GM23338 (cell line): ENCODE measurements at regions not wholly inside any gene's neighbourhood (a gene's known extent, or its start where the extent isn't known, plus 50 kb on each side); places are given as distances from the start of the nearest gene placed in this dataset.

Experiments
- CREB1 ChIP-seq: fragments of 250-450 bp; sonication (Bioruptor Pico); IDR thresholded peaks from 2 replicates; pipeline ENCODE4 v1.5.0; 2020; ENCODE audit warnings: low read depth, mild to moderate bottlenecking, moderate library complexity
- EZH2 ChIP-seq: fragments of 200-600 bp; sonication (generic); IDR thresholded peaks from one replicate; pipeline ENCODE4 v1.8.0; 2017; ENCODE audit warnings: antibody characterized with exemption, mild to moderate bottlenecking, low read depth; ENCODE audit not compliant: unreplicated experiment
- EZH2phosphoT487 ChIP-seq: fragments of 200-600 bp; sonication (generic); IDR thresholded peaks from one replicate; pipeline ENCODE4 v1.8.1; 2018; ENCODE audit warnings: antibody characterized with exemption; ENCODE audit not compliant: unreplicated experiment
- JUNB ChIP-seq: IDR thresholded peaks from one replicate; pipeline ENCODE4 v1.6.1; 2016; ENCODE audit warnings: antibody characterized with exemption; ENCODE audit not compliant: unreplicated experiment
- NANOG ChIP-seq: IDR thresholded peaks from 2 replicates; pipeline ENCODE4 v1.6.1; 2016; ENCODE audit warnings: antibody characterized with exemption, borderline replicate concordance
- POLR2AphosphoS5 ChIP-seq: IDR thresholded peaks from 2 replicates; pipeline ENCODE4 v1.6.1; 2016; ENCODE audit warnings: antibody characterized with exemption, low read depth
- STAT1 ChIP-seq: IDR thresholded peaks from one replicate; pipeline ENCODE4 v1.6.1; 2016; ENCODE audit warnings: antibody characterized with exemption; ENCODE audit not compliant: unreplicated experiment
- ZNF114 ChIP-seq: fragments of 250-450 bp; sonication (Bioruptor Pico); IDR thresholded peaks from 2 replicates; pipeline ENCODE4 v1.5.0; 2020; ENCODE audit warnings: mild to moderate bottlenecking, moderate library complexity
- ZNF331 ChIP-seq: fragments of 250-450 bp; sonication (Bioruptor Pico); IDR thresholded peaks from 2 replicates; pipeline ENCODE4 v1.5.0; 2020; ENCODE audit warnings: low read depth, mild to moderate bottlenecking, moderate library complexity
- TF ChIP-seq, protein P1 (sequence below): fragments of 250-450 bp; sonication (Bioruptor Pico); IDR thresholded peaks from 2 replicates; pipeline ENCODE4 v1.5.0; 2020; ENCODE audit warnings: mild to moderate bottlenecking, moderate library complexity
- TF ChIP-seq, protein P2 (sequence below): IDR thresholded peaks from one replicate; pipeline ENCODE4 v1.6.1; 2018; ENCODE audit warnings: antibody characterized with exemption; ENCODE audit not compliant: unreplicated experiment
- TF ChIP-seq, protein P3 (sequence below), 2 experiments: fragments of 200-600 bp in 1 of 2; sonication (generic) in 1 of 2; conservative IDR thresholded peaks; 2 replicates each; pipeline versions ENCODE4 v1.5.1 to v1.6.1; 2016 to 2017; ENCODE audit warnings: antibody characterized with exemption in 2 of 2, low read depth in 2 of 2, mild to moderate bottlenecking in 2 of 2, moderate library complexity in 1 of 2

DNA sequence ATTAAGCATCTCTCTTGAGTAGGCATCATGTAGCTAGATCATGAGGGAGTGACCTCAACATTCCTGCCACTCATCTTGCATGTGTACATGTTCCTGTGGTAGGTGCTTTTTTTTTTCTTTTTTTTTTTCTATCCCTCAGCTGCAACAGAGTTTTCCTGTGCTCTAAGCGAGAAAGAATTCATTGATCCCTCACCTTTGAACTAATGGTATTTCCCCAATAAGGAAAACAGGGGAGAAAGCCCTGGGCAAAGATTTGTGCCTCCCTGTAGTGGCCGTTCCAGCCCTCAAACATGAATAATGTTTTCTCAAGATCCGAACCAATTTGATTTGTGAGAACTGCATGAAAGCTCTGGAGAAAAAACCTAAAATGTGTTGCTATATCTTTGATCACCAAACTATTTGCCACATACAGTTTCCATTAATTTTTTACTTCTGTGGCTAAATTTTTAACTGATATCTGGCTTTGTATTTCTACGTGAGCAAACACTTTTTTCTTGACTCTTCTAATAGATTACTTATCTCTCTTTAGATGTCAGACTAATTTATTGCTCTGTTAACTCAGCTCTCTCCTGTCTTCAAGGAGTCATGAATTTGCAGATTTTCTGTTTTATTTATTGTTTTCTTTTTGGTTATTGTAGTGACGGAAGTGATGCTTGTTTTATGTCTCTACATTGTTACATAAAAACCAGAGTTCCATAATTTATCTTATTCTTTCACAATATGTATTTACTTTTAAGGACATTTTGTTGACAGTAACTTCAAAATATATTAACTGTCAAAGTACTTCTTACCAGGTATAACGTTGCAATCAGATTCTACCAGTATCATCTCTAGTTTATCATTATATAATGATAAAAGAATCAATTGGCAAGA lies 1396.5 kb downstream of the OTOL1 start (continued):
- TF ChIP-seq, protein P1, sequence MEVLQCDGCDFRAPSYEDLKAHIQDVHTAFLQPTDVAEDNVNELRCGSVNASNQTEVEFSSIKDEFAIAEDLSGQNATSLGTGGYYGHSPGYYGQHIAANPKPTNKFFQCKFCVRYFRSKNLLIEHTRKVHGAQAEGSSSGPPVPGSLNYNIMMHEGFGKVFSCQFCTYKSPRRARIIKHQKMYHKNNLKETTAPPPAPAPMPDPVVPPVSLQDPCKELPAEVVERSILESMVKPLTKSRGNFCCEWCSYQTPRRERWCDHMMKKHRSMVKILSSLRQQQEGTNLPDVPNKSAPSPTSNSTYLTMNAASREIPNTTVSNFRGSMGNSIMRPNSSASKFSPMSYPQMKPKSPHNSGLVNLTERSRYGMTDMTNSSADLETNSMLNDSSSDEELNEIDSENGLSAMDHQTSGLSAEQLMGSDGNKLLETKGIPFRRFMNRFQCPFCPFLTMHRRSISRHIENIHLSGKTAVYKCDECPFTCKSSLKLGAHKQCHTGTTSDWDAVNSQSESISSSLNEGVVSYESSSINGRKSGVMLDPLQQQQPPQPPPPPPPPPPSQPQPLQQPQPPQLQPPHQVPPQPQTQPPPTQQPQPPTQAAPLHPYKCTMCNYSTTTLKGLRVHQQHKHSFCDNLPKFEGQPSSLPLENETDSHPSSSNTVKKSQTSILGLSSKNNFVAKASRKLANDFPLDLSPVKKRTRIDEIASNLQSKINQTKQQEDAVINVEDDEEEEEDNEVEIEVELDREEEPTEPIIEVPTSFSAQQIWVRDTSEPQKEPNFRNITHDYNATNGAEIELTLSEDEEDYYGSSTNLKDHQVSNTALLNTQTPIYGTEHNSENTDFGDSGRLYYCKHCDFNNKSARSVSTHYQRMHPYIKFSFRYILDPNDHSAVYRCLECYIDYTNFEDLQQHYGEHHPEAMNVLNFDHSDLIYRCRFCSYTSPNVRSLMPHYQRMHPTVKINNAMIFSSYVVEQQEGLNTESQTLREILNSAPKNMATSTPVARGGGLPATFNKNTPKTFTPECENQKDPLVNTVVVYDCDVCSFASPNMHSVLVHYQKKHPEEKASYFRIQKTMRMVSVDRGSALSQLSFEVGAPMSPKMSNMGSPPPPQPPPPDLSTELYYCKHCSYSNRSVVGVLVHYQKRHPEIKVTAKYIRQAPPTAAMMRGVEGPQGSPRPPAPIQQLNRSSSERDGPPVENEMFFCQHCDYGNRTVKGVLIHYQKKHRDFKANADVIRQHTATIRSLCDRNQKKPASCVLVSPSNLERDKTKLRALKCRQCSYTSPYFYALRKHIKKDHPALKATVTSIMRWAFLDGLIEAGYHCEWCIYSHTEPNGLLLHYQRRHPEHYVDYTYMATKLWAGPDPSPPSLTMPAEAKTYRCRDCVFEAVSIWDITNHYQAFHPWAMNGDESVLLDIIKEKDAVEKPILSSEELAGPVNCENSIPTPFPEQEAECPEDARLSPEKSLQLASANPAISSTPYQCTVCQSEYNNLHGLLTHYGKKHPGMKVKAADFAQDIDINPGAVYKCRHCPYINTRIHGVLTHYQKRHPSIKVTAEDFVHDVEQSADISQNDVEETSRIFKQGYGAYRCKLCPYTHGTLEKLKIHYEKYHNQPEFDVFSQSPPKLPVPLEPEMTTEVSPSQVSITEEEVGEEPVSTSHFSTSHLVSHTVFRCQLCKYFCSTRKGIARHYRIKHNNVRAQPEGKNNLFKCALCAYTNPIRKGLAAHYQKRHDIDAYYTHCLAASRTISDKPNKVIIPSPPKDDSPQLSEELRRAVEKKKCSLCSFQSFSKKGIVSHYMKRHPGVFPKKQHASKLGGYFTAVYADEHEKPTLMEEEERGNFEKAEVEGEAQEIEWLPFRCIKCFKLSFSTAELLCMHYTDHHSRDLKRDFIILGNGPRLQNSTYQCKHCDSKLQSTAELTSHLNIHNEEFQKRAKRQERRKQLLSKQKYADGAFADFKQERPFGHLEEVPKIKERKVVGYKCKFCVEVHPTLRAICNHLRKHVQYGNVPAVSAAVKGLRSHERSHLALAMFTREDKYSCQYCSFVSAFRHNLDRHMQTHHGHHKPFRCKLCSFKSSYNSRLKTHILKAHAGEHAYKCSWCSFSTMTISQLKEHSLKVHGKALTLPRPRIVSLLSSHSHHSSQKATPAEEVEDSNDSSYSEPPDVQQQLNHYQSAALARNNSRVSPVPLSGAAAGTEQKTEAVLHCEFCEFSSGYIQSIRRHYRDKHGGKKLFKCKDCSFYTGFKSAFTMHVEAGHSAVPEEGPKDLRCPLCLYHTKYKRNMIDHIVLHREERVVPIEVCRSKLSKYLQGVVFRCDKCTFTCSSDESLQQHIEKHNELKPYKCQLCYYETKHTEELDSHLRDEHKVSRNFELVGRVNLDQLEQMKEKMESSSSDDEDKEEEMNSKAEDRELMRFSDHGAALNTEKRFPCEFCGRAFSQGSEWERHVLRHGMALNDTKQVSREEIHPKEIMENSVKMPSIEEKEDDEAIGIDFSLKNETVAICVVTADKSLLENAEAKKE: no peak
- no peak for TF ChIP-seq ZNF331 (CRISPR knock-in tag)
- no peak for TF ChIP-seq EZH2phosphoT487
- TF ChIP-seq NANOG: no peak
- no peak for TF ChIP-seq STAT1
- no peak for TF ChIP-seq ZNF114
- TF ChIP-seq JUNB: no peak
- TF ChIP-seq CREB1: no peak
- TF ChIP-seq EZH2: no peak
- TF ChIP-seq, protein P2, sequence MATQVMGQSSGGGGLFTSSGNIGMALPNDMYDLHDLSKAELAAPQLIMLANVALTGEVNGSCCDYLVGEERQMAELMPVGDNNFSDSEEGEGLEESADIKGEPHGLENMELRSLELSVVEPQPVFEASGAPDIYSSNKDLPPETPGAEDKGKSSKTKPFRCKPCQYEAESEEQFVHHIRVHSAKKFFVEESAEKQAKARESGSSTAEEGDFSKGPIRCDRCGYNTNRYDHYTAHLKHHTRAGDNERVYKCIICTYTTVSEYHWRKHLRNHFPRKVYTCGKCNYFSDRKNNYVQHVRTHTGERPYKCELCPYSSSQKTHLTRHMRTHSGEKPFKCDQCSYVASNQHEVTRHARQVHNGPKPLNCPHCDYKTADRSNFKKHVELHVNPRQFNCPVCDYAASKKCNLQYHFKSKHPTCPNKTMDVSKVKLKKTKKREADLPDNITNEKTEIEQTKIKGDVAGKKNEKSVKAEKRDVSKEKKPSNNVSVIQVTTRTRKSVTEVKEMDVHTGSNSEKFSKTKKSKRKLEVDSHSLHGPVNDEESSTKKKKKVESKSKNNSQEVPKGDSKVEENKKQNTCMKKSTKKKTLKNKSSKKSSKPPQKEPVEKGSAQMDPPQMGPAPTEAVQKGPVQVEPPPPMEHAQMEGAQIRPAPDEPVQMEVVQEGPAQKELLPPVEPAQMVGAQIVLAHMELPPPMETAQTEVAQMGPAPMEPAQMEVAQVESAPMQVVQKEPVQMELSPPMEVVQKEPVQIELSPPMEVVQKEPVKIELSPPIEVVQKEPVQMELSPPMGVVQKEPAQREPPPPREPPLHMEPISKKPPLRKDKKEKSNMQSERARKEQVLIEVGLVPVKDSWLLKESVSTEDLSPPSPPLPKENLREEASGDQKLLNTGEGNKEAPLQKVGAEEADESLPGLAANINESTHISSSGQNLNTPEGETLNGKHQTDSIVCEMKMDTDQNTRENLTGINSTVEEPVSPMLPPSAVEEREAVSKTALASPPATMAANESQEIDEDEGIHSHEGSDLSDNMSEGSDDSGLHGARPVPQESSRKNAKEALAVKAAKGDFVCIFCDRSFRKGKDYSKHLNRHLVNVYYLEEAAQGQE: no peak
- no peak for TF ChIP-seq POLR2AphosphoS5
- TF ChIP-seq, protein P3, sequence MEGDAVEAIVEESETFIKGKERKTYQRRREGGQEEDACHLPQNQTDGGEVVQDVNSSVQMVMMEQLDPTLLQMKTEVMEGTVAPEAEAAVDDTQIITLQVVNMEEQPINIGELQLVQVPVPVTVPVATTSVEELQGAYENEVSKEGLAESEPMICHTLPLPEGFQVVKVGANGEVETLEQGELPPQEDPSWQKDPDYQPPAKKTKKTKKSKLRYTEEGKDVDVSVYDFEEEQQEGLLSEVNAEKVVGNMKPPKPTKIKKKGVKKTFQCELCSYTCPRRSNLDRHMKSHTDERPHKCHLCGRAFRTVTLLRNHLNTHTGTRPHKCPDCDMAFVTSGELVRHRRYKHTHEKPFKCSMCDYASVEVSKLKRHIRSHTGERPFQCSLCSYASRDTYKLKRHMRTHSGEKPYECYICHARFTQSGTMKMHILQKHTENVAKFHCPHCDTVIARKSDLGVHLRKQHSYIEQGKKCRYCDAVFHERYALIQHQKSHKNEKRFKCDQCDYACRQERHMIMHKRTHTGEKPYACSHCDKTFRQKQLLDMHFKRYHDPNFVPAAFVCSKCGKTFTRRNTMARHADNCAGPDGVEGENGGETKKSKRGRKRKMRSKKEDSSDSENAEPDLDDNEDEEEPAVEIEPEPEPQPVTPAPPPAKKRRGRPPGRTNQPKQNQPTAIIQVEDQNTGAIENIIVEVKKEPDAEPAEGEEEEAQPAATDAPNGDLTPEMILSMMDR (conservative IDR thresholded peaks at IDR 0.05; ENCODE audit: low read depth in 2 of 2): no peak
